Muscle of leg (tissue), 3 donors: ENCODE measurements at regions not wholly inside any gene's neighbourhood (a gene's known extent, or its start where the extent isn't known, plus 50 kb on each side); places are given as distances from the start of the nearest gene placed in this dataset.

Experiments
- DNase-seq: peaks from one replicate; pipeline ENCODE4 v3.0.0; 2013
- H3K27ac ChIP-seq: one replicate; pipeline ENCODE4 v1.5.1; 2013; ENCODE audit warnings: mild to moderate bottlenecking, low read length, control low read depth
- H3K27me3 ChIP-seq: one replicate; pipeline ENCODE4 v1.6.1; 2013; ENCODE audit warnings: low read length; ENCODE audit not compliant: control insufficient read depth, insufficient read depth
- H3K36me3 ChIP-seq: one replicate; pipeline ENCODE4 v1.6.1; 2013; ENCODE audit warnings: low read length; ENCODE audit not compliant: control insufficient read depth, insufficient read depth
- H3K4me1 ChIP-seq: one replicate; pipeline ENCODE4 v1.6.1; 2013; ENCODE audit warnings: low read length; ENCODE audit not compliant: control insufficient read depth, insufficient read depth
- H3K4me3 ChIP-seq: one replicate; pipeline ENCODE4 v1.5.1; 2013; ENCODE audit warnings: low read length, control low read depth
- H3K9me3 ChIP-seq: replicated peaks from 2 replicates; pipeline ENCODE4 v1.6.1; 2013; ENCODE audit warnings: low read depth, low read length; ENCODE audit not compliant: control insufficient read depth
- WGBS: methylation state at CpG from one replicate; pipeline ENCODE4 v1.1.5; 2013; ENCODE audit warnings: missing lambda C conversion rate; ENCODE audit not compliant: insufficient coverage; 5-methylcytosine and 5-hydroxymethylcytosine counted together

- Histone ChIP-seq H3K36me3 (no peaks in the 10 kb centered on the region), H3K27me3 (no peaks in the 10 kb centered on the region), H3K4me1 (no peaks in the 10 kb centered on the region), H3K9me3 (no peaks in the 10 kb centered on the region), H3K4me3 (no peak overlapping the region), H3K27ac (no peak overlapping the region)
- no CpG with 5 or more reads among the region's 1 CpG for WGBS
- DNase-seq: no peak
These were observed 318.3 kb downstream of the MDFIC start for GRCh38 chr7:115240242-115240641.

- Histone ChIP-seq H3K36me3 (no peaks in the 10 kb centered on the region), H3K4me3 (no peak overlapping the region)
- WGBS: no CpG with 5 or more reads among the region's 2 CpGs
These were observed 313.2 kb downstream of the MDFIC start for GRCh38 chr7:115235075-115235474.

GRCh38 chr7:115233809-115234208, 311.9 kb downstream of the MDFIC start:
- Histone ChIP-seq H3K27me3 (no peaks in the 10 kb centered on the region), H3K9me3 (no peaks in the 10 kb centered on the region), H3K36me3 (no peaks in the 10 kb centered on the region), H3K27ac (no peak overlapping the region), H3K4me1 (no peaks in the 10 kb centered on the region), H3K4me3 (no peak overlapping the region)
- WGBS: no CpG with 5 or more reads among the region's 3 CpGs
- no peak for DNase-seq

More at GRCh38 chr7:115235075-115235474, 313.2 kb downstream of the MDFIC start:
- H3K9me3 ChIP-seq: no peaks in the 10 kb centered on the region
- H3K27ac ChIP-seq: no peak overlapping the region
- no peak for DNase-seq
- no peaks in the 10 kb centered on the region for H3K4me1 ChIP-seq
- H3K27me3 ChIP-seq: no peaks in the 10 kb centered on the region

- Histone ChIP-seq H3K4me3 (no peak overlapping the region), H3K36me3 (no peaks in the 10 kb centered on the region), H3K9me3 (no peaks in the 10 kb centered on the region), H3K27ac (no peak overlapping the region), H3K27me3 (no peaks in the 10 kb centered on the region), H3K4me1 (no peaks in the 10 kb centered on the region)
- no peak for DNase-seq
- WGBS: no CpG with 5 or more reads among the region's 3 CpGs
These were observed 310.1 kb downstream of the MDFIC start for GRCh38 chr7:115232041-115232440.

- Histone ChIP-seq H3K36me3 (no peaks in the 10 kb centered on the region), H3K4me1 (no peaks in the 10 kb centered on the region), H3K4me3 (no peak overlapping the region), H3K27me3 (no peaks in the 10 kb centered on the region), H3K9me3 (no peaks in the 10 kb centered on the region), H3K27ac (no peak overlapping the region)
- peak; percentile 59 for DNase-seq
- WGBS: no CpG with 5 or more reads among the region's 1 CpG
These were observed 309.1 kb downstream of the MDFIC start for GRCh38 chr7:115230882-115231571.

GRCh38 chr7:115229401-115230105, 307.7 kb downstream of the MDFIC start:
- Histone ChIP-seq H3K27ac (no peak overlapping the region), H3K4me3 (no peak overlapping the region), H3K27me3 (no peaks in the 10 kb centered on the region), H3K9me3 (no peaks in the 10 kb centered on the region), H3K36me3 (no peaks in the 10 kb centered on the region), H3K4me1 (no peaks in the 10 kb centered on the region)
- no CpG with 5 or more reads among the region's 8 CpGs for WGBS
- DNase-seq: no peak

GRCh38 chr7:115227473-115228235, 305.8 kb downstream of the MDFIC start:
- no peak overlapping the region for H3K4me3 ChIP-seq
- 87% methylated on average over 4 of the region's 5 CpGs for WGBS

GRCh38 chr7:115226410-115226809, 304.5 kb downstream of the MDFIC start:
- DNase-seq: no peak
- no peaks in the 10 kb centered on the region for H3K4me1 ChIP-seq
- H3K4me3 ChIP-seq: no peak overlapping the region
- H3K27ac ChIP-seq: no peak overlapping the region
- no peaks in the 10 kb centered on the region for H3K27me3 ChIP-seq
- WGBS: no CpG with 5 or more reads among the region's 1 CpG
- H3K36me3 ChIP-seq: no peaks in the 10 kb centered on the region
- H3K9me3 ChIP-seq: no peaks in the 10 kb centered on the region

More at GRCh38 chr7:115227473-115228235, 305.8 kb downstream of the MDFIC start:
- no peak for DNase-seq
- Histone ChIP-seq H3K27ac (no peak overlapping the region), H3K9me3 (no peaks in the 10 kb centered on the region), H3K4me1 (no peaks in the 10 kb centered on the region), H3K27me3 (no peaks in the 10 kb centered on the region), H3K36me3 (no peaks in the 10 kb centered on the region)

- 64% methylated on average over 6 of the region's 6 CpGs for WGBS
- Histone ChIP-seq H3K4me3 (no peak overlapping the region), H3K4me1 (no peaks in the 10 kb centered on the region), H3K27me3 (no peaks in the 10 kb centered on the region), H3K27ac (no peak overlapping the region), H3K9me3 (no peaks in the 10 kb centered on the region), H3K36me3 (no peaks in the 10 kb centered on the region)
- peak; percentile 34 for DNase-seq
These were observed 303.0 kb downstream of the MDFIC start for GRCh38 chr7:115224922-115225321.

- no peaks in the 10 kb centered on the region for H3K9me3 ChIP-seq
- no peak overlapping the region for H3K27ac ChIP-seq
- 60% methylated on average over 1 of the region's 1 CpG for WGBS
- H3K36me3 ChIP-seq: no peaks in the 10 kb centered on the region
- H3K4me3 ChIP-seq: no peak overlapping the region
- DNase-seq: no peak
- H3K4me1 ChIP-seq: no peaks in the 10 kb centered on the region
- H3K27me3 ChIP-seq: no peaks in the 10 kb centered on the region
These were observed 302.1 kb downstream of the MDFIC start for GRCh38 chr7:115223959-115224358.
